Upper lobe of right lung (tissue), 1 donor: ENCODE measurements at regions not wholly inside any gene's neighbourhood (a gene's known extent, or its start where the extent isn't known, plus 50 kb on each side); places are given as distances from the start of the nearest gene placed in this dataset.

Experiments
- ATAC-seq: fragments of 200-7000 bp; cut with Tn5 transposase; one replicate; pipeline ENCODE4 v1.9.1; 2020; ENCODE audit warnings: mild to moderate bottlenecking, moderate library complexity
- DNase-seq: peaks from one replicate; pipeline ENCODE4 v3.0.0-alpha.2; 2020
- H3K27ac ChIP-seq: fragments of 200-600 bp; one replicate; pipeline ENCODE4 v1.8.0; 2022
- H3K27me3 ChIP-seq: fragments of 200-600 bp; one replicate; pipeline ENCODE4 v1.8.0; 2022; ENCODE audit warnings: mild to moderate bottlenecking
- H3K36me3 ChIP-seq: fragments of 200-600 bp; one replicate; pipeline ENCODE4 v1.8.0; 2022
- H3K4me1 ChIP-seq: fragments of 200-600 bp; one replicate; pipeline ENCODE4 v1.8.0; 2022
- H3K4me3 ChIP-seq: fragments of 200-600 bp; one replicate; pipeline ENCODE4 v1.8.0; 2022; ENCODE audit warnings: mild to moderate bottlenecking
- H3K9me3 ChIP-seq: fragments of 200-600 bp; one replicate; pipeline ENCODE4 v1.8.0; 2022
- intact Hi-C: fragments of 100-400 bp; cut with DNase I; formaldehyde crosslinking; loops from one replicate; pipeline ENCODE4 v1.11.0; 2022
- TF ChIP-seq, protein P1 (sequence below): fragments of 200-600 bp; IDR thresholded peaks from one replicate; pipeline ENCODE4 v1.8.0; 2022; ENCODE audit warnings: antibody characterized with exemption
- donor health status: DM: no; HTN: yes; CAD: no; lungs with severe emphysema.

DNA sequence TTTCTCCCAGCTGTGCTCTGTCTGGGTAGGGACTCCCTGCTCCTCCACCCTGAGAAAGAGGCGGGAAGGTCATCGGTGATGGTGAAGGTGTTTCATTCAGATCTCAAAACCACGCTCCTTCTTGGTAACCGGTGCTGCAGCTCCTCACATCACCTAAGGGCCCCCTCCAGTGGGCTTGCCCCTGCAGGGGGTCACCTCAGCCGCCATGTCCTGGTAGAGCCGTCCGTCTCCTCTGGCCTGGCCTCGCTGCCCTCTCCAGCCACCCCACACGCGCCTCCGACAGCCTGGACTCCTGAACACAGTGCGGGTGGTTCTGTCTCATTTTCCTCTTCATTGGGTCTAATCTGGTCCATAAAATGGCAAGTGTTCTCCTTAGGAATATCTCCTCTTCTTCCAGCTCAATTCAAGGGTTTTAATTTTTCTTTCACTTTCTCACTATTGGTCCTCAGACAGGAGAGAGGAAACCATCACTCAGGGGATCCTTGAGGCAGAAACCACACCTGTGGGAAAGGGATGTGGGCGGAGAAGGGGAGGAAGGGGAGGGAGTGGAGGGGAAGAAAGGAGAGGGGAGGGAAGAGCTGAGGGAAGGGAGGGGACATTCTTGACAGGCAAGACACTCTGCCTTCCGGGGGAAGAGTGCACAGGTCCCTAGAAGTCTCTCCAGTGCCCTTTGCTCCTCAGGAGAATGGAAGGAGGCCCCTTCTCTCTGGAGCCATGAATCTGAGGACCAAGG is 1338.4 kb downstream of the TBC1D22A start:
- DNase-seq (no peak), ATAC-seq (no peak)
- TF ChIP-seq, protein P1, sequence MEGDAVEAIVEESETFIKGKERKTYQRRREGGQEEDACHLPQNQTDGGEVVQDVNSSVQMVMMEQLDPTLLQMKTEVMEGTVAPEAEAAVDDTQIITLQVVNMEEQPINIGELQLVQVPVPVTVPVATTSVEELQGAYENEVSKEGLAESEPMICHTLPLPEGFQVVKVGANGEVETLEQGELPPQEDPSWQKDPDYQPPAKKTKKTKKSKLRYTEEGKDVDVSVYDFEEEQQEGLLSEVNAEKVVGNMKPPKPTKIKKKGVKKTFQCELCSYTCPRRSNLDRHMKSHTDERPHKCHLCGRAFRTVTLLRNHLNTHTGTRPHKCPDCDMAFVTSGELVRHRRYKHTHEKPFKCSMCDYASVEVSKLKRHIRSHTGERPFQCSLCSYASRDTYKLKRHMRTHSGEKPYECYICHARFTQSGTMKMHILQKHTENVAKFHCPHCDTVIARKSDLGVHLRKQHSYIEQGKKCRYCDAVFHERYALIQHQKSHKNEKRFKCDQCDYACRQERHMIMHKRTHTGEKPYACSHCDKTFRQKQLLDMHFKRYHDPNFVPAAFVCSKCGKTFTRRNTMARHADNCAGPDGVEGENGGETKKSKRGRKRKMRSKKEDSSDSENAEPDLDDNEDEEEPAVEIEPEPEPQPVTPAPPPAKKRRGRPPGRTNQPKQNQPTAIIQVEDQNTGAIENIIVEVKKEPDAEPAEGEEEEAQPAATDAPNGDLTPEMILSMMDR = no peak
- intact Hi-C loops = no loop called here
- no peaks in the 10 kb centered on the region for H3K36me3 ChIP-seq
- no peak overlapping the region for H3K4me3 ChIP-seq
- no peak overlapping the region for H3K27ac ChIP-seq
- H3K27me3 ChIP-seq = peaks cover 8% of the 10 kb centered on the region
- H3K9me3 ChIP-seq = no peaks in the 10 kb centered on the region
- H3K4me1 ChIP-seq = no peaks in the 10 kb centered on the region

DNA sequence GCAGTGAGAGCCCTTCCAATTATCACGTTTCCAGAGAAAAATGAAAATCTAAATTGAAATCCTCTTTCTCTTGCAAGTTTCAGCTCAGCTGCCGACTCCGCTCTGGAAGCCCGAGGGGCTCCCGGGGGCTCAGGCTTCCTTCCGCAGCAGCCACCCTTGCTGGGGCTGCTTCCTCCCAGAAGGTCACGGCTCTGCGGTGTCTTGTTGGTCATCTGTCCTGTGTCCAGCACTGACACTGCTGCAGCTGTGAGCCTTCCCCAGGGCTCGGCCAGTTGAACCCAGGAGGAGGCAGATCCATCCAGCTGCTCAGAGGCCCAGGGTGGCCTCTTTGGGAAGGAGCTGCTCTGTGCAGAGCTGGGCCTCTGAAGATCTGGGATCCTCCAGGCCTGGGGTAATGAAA is 1337.2 kb downstream of the TBC1D22A start:
- H3K4me3 ChIP-seq = no peak overlapping the region
- H3K4me1 ChIP-seq = no peaks in the 10 kb centered on the region
- intact Hi-C loops = no loop called here
- ATAC-seq (no peak), DNase-seq (peak; percentile 27)
- peaks cover 11% of the 10 kb centered on the region for H3K27me3 ChIP-seq
- H3K9me3 ChIP-seq = no peaks in the 10 kb centered on the region
- no peaks in the 10 kb centered on the region for H3K36me3 ChIP-seq
- TF ChIP-seq, protein P1 = no peak
- no peak overlapping the region for H3K27ac ChIP-seq

DNA sequence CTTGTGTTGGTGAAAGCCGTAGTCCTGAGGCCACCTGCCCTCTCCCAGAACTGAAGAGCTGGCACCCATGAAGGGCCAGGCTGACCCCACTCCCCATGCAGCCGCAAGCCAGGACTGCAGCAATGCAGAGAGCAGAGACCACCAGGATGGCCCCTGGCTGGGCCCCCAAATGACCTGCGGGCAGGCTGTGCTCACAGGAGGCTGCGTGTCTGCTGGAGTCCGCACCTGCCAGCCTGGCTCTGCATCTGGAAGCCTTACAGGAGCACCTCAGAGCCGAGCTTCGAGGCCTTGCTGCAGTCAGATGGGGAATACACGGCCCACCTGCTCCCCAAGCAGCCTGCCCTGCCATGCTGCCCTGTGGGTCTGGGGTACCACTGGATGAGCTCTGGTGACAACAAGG is 1336.8 kb downstream of the TBC1D22A start:
- intact Hi-C loops = no loop called here
- H3K9me3 ChIP-seq = no peaks in the 10 kb centered on the region
- H3K27ac ChIP-seq = no peak overlapping the region
- H3K4me3 ChIP-seq = no peak overlapping the region
- H3K36me3 ChIP-seq = no peaks in the 10 kb centered on the region
- TF ChIP-seq, protein P1 = no peak
- H3K27me3 ChIP-seq = peaks cover 11% of the 10 kb centered on the region
- DNase-seq (peak; percentile 46), ATAC-seq (no peak)
- H3K4me1 ChIP-seq = no peaks in the 10 kb centered on the region

DNA sequence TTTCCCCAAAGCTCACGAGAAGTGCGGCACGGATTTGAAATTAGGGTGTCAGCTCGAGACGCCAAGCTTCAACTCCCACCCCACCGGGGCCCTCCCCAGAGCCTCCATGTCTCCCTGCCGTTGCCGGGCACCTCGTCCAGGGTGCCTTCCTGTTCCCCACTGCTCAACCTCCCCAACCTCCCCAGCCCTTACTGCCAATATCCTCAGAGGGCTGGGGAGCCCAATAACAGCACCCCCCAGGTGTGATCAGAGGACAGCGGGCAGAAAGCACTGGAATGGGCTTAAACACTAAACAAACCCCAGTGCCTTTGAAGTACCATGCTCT is 1336.4 kb downstream of the TBC1D22A start:
- intact Hi-C loops = no loop called here
- H3K4me3 ChIP-seq = no peak overlapping the region
- no peaks in the 10 kb centered on the region for H3K4me1 ChIP-seq
- no peaks in the 10 kb centered on the region for H3K36me3 ChIP-seq
- TF ChIP-seq, protein P1 = no peak
- ATAC-seq = no peak
- H3K27ac ChIP-seq = no peak overlapping the region
- H3K9me3 ChIP-seq = no peaks in the 10 kb centered on the region
- DNase-seq = no peak
- H3K27me3 ChIP-seq = peaks cover 11% of the 10 kb centered on the region

DNA sequence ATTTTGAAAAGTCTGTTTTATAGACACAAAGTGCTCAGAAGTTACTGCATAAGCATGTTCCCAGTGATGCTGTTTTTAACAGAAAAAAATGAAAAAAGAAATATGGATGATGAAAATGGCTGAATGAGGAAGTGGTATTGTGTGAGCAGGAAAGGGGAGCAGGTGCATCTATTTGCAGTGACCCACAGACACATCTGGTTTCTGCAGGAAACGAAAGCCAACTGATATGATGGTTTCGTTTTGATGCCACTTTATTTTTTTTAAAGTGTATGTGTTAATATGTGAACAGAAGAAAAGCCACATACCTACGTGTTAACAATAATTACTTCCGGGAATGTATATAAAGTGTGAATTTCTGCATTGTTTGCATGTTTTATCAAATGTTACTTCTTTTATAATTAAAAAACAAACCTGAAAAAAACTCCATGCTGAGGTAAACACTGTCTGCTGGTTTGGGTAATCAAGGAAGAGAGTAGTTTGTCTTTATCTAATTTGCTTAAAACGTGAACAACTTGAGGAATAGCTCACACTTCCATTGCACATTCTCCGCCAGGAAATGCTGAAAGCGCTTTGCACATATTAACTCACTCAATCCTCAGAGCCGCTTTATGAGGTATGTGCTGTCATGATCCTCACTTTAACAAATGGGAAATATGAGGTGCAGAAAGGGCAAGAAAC is 1335.9 kb downstream of the TBC1D22A start:
- Histone ChIP-seq H3K27ac (no peak overlapping the region), H3K9me3 (no peaks in the 10 kb centered on the region), H3K36me3 (no peaks in the 10 kb centered on the region), H3K4me3 (no peak overlapping the region), H3K27me3 (peaks cover 7% of the 10 kb centered on the region), H3K4me1 (no peaks in the 10 kb centered on the region)
- TF ChIP-seq, protein P1 = no peak
- no peak for DNase-seq
- no peak for ATAC-seq
- intact Hi-C loops = no loop called here
